Peyer's patch (tissue), 4 donors: ENCODE measurements at regions not wholly inside any gene's neighbourhood (a gene's known extent, or its start where the extent isn't known, plus 50 kb on each side); places are given as distances from the start of the nearest gene placed in this dataset.

Experiments
- CTCF ChIP-seq, 6 experiments: fragments of 450-650 bp in 4 of 6; fragments of 200-600 bp in 2 of 6; sonication (generic) in 1 of 6; IDR thresholded peaks; one replicate each; pipeline ENCODE4 v1.5.1; 2017 to 2019; ENCODE audit warnings: antibody characterized with exemption in 6 of 6, mild to moderate bottlenecking in 3 of 6, moderate library complexity in 1 of 6
- POLR2A ChIP-seq, 2 donors: fragments of 450-650 bp; IDR thresholded peaks; one replicate each; pipeline ENCODE4 v1.5.1; 2017; ENCODE audit warnings: antibody characterized with exemption in 2 of 2, mild to moderate bottlenecking in 2 of 2, moderate library complexity in 2 of 2

GRCh38 chr4:20640989-20641388 lies 59.3 kb upstream of the PACRGL start:
- no peak for TF ChIP-seq CTCF (IDR thresholded peaks at IDR 0.05)
- TF ChIP-seq POLR2A (IDR thresholded peaks at IDR 0.05) = no peak
